WI38 (cell line): ENCODE measurements at regions not wholly inside any gene's neighbourhood (a gene's known extent, or its start where the extent isn't known, plus 50 kb on each side); places are given as distances from the start of the nearest gene placed in this dataset.

ENCODE experiments used
- H3K4me3 ChIP-seq: 2 replicates; pipeline ENCODE4 v1.5.1; 2011; ENCODE audit warnings: low read depth, mild to moderate bottlenecking, control low read depth, low read length
- CTCF ChIP-seq: IDR thresholded peaks from 2 replicates; pipeline ENCODE4 v1.5.1; 2012; ENCODE audit warnings: low read depth, mild to moderate bottlenecking, control low read depth, low read length

- no peak for TF ChIP-seq CTCF
- H3K4me3 ChIP-seq, result no peak overlapping the region
Measured at GRCh38 chr13:76387566-76387965, 498.6 kb downstream of the KCTD12 start.

GRCh38 chr13:76386321-76386720, 499.9 kb downstream of the KCTD12 start:
- TF ChIP-seq CTCF, result no peak
- H3K4me3 ChIP-seq, result no peak overlapping the region

GRCh38 chr13:76385586-76385985, 500.6 kb downstream of the KCTD12 start:
- H3K4me3 ChIP-seq, result no peak overlapping the region
- no peak for TF ChIP-seq CTCF

- TF ChIP-seq CTCF, result no peak
- no peak overlapping the region for H3K4me3 ChIP-seq
Measured at GRCh38 chr13:76383676-76384461, 502.3 kb downstream of the KCTD12 start.

GRCh38 chr13:76380446-76381065, 505.6 kb downstream of the KCTD12 start:
- H3K4me3 ChIP-seq, result no peak overlapping the region
- no peak for TF ChIP-seq CTCF

GRCh38 chr13:76379341-76380105, 506.7 kb downstream of the KCTD12 start:
- no peak for TF ChIP-seq CTCF
- no peak overlapping the region for H3K4me3 ChIP-seq

- no peak for TF ChIP-seq CTCF
Measured at GRCh38 chr13:76378767-76379166, 507.4 kb downstream of the KCTD12 start.

More at GRCh38 chr13:76378767-76379166, 507.4 kb downstream of the KCTD12 start:
- no peak overlapping the region for H3K4me3 ChIP-seq
